NOMO-1 treated with dmso at 0.1 percent for 144 hours (cell line): ENCODE measurements at regions not wholly inside any gene's neighbourhood (a gene's known extent, or its start where the extent isn't known, plus 50 kb on each side); places are given as distances from the start of the nearest gene placed in this dataset.

Experiments
- DNase-seq: peaks from one replicate; lab custom pipeline; 2025; ENCODE audit not compliant: unreplicated experiment; lab: John Stamatoyannopoulos, UW

DNA sequence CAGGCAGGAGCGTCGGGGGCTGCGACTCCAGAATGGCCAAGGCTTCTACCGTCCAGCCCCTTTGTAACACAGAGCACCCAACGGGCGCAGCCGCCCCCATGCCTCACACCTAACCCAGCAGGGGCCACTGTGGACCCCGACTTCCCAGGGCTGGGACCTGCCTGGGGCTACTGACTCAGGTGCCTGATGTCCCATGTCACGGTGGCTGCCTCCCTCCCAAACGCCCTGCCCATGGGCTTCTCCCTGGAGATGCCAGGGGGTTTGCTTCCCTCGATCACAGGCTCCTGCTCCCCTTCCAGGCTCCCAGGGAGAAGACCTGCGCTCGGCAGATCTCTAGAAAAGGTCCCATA is 84.0 kb downstream of the MYEOV start:
- DNase-seq, result no peak

DNA sequence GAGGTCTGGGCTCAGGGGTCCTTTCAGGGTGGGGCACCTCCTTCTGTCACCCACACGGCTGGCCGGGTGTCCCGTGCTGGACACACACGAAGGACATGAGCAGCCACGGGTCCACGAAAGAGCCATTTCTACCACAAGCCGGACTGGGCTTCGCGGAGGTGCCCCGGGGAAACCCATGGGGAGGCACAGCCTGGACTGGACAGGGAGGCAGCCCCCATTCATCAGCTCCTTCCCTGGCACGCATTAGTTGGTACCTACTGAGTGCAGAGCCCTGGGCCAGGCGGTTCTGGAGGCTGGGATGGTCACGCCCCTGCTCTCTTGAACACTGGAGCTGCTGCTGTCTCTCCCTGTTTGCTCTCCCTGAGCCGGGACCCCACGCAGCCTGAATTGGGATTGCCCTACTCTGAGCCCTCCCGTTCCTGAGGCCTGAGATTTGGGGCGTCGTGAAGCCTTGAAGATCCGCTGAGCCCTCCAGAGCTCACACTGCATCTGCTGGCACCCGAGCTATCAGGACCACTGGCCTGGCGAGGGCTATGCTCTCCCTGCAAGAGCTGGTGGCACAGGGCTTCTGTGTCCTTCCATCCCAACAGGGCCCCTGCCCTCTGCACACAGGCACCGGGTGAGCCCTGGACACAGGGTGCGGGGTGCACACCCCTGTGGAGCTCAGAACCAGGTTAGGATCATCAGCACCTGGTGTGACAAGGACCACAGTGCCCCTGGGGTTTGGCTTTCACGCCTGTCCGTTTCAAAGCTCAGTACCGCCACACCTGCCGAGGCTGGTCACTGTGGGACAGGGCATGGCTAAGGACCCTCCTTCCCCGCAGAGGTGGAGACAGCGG is 84.6 kb downstream of the MYEOV start:
- DNase-seq, result no peak

DNA sequence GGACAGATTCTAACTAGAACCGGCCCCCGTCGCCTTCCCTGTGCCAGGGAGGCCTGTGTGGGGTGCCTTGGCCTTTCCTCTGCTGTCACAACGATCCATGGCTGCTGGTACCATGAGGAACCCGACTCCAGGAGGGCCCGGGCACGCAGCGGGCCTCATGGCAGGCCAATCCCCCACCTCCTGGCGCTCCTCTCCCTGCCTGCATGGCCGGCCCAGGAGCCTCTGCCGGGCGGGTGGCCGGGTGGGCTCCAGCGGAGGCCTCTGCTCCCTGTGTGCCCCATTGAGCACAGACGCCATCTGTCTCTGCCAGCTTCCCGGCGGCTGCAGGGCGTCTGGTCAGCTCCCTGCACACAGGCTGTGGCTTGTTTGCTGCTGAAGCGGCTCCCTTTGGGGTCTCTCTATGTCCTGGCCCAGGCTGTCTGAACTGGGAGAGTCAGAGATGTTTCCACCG is 86.5 kb downstream of the MYEOV start:
- no peak for DNase-seq

DNA sequence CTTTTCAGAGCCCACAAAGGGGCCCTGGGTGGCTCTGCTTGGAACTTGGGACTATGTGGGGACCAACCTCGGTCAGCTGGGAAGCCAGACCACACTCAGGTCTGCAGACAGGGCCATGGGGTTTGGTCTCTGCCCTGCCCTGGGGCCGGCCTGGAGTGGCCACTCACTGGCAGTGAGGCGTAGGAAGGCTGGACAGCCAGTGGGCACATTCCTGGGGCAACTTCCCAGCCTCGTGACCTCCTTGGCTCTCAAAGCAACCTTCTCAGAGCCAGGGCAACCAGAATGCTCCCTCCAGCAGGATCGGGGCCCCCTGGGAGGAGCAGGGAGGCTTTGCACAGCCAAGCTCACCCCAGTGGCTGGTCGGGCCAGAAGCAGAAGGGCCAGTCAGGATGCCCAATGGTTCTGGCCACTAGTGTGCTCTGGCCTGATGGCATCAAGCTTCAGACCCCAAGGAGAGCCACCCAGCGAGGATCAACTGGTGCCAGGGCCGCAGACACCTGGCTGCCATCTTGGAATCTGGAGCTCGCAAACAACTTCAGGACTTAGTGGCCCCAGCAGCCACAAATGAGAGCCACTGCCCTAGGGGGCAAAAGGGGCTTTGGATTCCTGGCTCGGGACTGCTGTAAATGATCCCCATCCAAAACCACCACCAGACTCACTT is 87.1 kb downstream of the MYEOV start:
- DNase-seq, result no peak

DNA sequence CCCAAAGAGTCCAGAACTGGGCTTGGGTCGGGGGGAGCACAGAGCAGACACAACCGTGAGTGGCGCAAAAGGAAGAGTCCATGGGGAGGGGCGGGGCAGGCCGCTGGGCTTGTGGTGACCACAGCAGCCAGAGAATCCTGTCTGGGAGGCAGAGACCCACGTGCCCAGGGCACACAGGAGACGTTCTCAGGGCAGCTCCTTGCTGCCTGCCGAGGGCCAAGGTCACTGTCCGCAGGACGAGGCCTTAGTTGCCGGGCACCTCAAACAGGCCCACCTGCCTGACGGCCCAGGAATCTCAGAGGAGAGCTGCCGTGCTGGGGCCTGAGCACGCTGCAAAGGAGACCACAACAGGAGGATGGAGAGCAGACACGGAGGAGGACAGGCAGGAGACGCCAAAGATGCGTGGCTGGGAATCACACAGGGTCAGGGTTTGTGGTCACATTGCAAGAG is 87.8 kb downstream of the MYEOV start:
- no peak for DNase-seq

DNA sequence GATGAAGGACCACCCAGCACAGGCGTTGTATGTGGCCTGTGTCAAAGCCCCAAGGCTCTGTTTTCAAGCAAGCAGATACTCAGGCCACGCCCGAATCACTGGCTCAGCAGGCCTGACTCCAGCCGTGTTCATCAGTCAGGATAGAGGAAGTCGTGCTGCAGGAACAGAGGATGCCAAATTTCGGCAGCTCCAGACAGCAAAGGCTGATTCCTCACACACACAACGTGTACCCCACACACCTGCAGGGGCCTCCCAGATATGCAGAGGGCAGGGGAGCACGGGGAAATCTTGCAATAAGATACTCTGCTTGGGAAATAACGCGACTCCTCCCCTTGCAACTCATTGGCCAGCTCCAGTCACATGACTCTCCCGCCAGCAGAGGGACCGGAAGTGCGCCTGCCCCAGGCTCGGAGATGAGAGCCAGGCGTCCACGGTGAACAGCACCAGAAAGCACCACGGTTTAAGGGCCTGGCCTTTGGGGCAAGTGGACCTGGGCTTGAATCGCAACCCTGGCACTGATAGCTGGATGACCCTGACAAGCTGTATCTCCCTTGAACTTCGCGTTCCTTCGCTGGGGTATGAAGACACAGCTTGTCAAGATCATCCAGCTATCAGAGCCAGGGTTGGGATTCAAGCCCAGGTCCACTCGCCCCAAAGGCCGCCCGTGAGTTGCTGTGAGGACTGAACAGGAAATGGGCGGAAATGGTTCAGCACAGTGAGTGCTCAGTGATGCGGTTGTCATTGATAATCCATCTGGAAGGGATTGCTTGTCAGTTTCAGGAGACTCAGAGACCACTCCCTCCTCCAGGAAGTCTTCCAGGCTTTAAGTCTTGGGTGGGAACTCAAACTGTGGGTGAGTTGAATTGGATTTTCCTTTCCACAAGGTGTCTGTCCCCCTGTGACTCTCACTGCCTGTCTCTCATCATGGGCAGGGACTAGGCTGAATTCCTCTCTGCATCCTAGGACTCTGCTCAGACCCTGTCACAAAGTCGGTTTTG is 88.5 kb downstream of the MYEOV start:
- peak; percentile 55 for DNase-seq

DNA sequence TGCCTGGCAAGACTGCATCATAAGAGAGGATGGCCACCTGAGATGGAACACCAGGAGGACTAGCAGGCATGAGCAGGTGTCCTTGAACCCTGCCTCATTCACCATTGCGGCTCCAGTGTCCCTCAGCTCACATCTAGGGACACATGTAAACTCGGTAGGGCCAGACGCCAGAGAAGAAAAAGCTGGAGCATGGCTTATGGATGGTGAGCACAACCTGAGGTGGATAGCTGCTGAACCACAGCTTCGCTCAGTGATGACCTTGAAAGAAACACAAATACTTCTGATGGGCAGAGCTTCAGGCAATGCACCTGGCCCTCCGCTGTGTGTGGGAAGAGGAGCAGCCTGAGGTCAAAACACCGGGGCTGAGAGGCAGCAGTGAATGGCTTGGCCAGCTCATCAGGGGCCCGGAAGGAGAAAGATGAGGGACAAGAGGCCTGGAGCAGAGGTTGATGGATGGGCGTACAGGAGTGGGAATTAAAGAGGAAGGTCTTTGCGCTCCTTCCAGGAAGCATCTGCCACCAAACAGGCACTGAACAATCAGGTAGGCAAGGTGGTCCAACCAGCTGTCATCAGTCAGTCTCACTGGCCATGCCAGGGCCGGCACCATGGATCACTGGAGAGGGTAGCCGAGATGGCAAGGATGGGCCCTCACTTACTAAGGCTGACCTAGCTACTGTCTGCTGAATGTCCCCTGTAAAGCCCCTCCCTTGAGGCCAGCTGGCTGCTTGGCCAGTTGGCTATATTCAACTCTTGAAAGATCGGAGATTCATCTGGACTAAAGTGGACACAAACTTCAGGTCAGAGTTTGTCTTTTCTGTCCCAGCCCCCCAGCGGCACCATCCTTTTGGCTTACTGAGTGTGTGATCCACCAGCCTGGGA is 89.7 kb downstream of the MYEOV start:
- DNase-seq, result no peak

DNA sequence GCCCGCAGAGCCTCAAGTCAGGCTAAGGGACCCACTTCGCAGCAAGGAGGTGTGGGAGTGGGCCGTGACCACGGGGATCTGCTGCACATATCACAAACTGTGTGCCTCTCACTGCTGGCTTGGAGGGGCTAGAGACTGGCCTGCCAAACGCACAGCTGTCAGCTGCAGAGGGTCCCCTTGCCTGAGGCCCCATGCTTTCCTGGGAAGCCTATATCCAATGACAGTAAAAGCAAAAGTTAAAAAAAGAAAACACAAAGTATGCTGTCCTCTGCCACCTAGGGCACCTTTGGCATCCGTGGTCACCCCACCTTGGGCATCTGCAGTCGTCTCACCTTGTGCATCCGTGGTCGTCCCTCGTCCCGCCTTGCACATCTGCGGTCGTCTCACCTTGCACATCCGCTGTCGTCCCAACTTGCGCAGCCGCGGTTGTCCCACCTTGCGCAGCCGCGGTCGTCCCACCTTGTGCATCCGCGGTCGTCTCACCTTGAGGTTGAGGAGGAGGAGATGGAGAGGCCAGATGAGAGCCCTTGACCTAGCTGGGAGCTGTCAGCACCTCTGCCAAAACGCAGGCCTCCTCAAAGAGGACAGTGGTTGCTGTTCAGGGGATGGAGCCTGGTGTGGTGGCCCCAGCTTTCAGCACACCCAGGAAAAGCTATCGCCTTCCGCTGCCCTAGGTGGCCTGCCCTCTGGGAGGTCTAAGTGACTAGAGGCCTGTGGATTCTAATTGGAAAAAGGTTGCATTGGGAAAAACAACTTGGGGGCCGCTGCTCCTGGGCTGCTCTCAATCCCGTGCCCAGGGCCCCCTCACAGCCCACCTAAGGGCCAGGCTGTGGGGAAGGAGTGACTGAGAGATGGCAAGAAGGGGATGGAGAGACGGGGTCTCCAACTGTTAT is 90.5 kb downstream of the MYEOV start:
- DNase-seq, result no peak

DNA sequence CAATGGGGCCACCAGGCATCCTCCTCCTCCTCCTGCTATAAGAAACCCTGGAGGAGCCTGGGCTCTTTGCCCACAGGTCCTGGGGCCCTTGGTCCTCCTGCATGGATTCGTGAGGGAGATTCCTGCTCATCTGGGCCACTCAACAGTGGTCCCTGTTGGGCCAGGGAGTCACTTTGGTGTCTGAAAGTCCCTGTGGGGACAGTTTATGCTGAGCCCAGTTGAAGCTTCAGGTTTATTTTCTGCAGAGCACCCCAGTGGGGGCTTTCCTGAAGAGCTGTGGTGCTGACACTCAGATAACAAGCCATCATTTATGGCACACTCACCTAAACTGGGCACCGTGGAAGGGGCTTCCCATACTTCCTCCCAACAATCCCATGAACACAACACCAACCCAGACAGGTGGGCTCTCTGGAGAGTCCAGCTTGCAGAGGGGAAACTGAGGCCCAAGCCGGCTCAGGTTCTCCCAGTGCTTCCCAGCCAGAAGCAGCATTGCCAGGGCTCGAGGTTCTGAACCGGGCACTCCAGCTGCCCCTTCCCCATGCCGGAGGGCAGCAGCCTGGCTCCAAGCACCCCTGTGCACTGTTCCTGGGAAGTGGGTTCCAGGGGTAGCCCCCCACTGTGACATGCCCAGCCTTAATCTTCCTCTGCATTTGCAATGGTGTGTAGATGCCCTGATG is 91.3 kb downstream of the MYEOV start:
- DNase-seq, result no peak

DNA sequence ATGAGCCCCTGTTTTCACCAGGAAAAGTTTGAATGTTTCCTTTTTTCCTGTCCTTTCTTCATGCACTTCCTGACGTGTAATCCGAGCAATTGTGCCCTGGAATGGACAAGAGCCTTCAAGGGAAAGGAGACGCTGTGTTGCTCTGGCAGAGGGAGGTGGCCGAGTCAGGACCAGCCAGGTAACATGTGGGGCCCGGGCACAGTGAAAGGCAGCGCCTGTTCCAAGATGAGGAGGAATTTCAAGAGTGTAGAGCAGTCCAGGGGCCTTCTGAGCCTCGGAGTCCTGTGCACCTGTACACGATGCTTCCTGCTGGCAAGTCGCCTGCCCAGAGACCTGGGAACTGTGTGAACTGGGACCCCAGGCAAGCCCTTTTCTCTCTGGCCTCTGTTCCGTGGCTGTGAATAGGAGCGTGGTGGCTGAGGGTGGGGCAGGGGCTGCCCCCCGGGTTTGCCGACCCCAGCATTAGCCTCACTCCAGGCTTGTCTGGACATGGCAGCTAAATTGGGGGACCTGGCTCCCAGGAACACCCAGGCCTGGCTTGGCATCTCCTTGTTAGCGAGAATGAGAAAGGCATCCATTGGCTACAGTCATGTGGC is 92.0 kb downstream of the MYEOV start:
- DNase-seq, result no peak

DNA sequence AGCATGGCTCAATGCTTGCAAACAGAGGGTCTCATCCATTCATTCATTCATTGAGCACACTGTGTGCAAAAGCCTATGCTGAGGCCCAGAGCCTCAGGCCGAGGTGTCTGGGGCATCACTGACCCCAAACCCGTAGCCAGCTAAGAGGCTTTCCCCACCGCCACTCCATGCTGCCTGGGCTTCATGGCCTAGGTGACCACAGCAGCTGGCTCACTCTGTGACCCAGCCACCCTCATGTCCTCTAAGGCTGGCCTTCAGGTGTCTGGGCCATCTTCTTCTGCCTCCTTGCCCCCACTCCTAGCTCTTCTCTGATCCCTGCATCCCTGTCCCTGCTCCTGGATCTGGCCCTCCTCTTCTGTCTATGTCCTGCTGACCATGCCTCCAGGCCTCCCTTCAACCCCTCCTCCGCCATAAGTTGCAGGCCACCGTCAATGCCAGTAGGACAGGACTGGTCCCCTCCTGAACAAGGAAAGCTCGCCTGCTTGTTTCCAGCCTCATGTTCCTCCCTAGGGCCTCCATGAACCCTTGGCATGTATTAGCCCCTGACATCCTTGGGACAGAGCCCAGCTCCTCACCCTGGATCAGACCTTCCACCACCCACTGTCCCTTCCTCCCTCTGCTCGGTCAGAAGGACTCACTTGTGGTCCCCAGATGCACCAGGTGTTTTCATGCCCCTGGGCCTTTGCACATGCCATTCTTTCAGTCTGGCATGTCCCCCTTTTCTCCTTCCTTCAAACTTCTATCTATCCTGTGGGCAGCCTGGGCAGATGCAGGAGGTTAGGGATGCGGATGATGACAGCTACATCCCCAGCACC is 92.8 kb downstream of the MYEOV start:
- no peak for DNase-seq

DNA sequence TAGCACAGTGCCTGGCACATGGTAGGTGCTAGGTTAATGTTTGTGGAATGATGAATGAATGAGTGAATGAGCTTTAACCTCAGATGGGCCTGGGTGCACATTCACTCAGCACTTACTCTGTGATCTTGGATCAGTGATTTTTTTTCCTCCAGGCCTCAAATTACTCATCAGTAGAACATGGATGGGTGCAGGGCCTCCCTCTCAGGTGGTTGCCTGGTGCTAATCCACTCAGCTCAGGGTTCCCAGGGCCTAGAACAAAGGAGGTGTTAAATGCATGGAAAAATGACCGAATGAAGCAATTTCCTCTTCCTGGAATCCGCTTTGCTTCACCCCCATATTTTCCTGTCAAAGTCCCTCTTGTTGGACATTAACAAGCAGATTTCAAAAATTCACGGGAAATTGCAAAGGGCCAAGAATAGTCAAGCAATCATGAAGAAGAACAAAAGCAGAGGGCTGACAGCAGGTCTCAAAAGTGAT is 93.5 kb downstream of the MYEOV start:
- DNase-seq, result no peak

DNA sequence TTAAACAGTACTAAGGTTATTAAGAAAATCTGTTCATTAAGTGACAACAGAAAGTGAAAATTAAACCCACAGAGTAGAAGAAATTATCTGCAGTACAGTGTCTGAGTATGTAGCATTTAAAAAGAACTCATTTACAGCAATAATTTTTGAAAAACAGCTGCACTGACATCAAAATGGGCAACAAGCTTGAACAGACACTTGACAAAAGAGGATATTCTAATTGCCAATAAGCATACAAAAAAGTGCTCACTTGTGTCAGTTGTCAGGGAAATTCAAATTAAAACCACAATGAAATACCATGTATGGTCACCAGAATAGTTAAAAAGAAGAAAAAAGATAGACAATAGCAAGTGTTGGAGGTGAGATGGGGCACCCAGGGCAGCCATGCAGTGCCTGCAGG is 93.3 kb upstream of the LINC01488 start:
- DNase-seq, result no peak

DNA sequence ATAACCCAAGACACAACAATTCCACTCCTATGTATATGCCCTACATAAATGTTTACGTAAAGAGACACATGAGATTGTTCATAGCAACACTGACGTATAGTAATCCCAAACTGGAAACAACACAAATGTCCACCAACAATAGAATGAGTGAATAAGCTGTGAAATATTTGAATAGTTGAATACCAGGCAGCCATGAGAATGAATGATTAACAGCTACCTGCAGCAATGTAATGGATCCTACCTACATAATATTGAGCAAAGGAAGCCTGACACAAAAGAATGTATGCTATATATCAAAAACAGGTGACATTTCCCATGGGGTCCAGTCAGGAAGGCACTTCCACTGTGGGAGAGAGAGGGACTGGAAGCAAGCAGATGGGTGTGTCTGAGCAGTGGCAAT is 92.8 kb upstream of the LINC01488 start:
- no peak for DNase-seq

DNA sequence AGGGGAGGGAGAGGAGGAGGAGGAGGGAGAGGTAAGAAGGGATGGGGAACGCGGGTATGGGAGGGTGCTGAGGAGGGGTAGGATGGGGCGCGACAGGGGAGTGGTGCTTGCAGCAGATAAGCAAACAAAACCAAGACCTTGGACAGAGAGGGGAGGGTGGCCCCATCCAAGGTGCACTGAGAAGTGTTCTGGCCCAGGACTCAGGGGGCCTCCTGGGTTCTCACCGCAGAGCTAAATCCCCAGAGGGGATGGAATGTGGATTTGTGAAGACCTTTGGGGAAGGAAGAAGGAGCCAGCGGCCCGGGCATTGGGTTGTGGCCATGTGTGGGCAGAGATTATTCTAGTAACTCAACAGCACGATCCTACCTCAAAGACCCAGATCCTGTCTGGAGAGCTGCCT is 90.9 kb upstream of the LINC01488 start:
- no peak for DNase-seq

DNA sequence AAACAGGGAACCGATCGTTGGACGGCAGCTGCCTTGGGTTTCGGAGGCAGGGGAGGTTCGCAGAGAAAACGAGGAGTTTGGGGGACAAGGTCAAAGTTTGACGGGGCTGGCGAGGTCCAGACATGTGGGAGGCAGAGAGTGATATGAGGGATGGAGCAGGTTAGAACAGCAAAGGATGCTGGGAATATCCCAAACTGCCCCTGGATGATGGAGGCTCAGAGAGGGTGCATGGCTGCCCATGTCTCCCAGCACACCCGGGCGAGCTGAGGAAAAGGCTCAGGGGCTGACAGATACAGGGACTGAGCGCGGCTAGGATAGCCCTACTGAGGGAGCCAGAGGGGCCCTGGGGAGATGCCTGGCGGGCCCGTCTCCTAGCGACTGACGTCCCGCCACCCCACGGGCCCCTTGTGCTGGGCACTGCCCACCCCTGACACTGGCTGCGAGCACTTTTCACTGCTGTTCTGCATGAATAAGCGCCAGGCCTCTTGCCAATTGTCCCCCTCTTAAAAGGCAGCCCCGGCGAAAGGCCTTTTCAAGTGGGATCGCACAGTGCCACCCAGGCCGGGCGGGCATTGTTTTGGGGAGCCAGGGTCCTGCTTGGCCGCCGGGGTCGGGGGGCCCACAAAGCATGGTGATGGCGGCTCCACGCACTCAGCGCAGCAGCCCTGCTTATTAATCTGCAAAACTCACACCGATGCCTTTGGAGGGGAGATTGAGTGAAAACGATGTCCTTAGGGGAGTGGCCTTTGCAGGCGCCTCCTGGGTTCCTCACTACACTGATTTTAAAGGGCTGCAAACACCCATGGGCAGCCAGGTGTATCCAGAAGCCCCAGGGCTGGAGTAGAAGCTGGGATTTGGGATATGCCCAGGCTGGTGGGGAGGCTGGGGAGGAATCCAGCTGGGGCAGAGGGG is 90.0 kb upstream of the LINC01488 start:
- no peak for DNase-seq
